ENCODE measurements at regions not wholly inside any gene's neighbourhood (a gene's known extent, or its start where the extent isn't known, plus 50 kb on each side); places are given as distances from the start of the nearest gene placed in this dataset.

DNA sequence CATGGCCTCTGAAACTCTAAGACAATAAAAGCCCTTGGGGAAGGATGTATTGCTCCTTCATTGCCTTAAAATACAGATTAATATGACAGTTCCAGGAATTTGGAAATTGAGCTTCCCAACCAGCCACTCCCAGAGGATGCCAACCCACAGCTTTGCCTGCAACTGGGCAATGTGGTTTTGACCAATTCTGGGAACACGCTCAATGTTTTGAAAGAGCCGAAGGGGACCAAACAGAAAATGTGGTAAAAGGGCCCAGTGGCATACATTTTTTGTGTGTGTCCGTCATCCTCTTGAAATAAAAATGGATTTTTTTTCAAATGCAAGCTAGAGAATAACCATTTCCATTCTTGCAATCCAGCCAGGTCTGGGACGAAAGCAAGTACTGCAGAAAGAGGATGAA lies 88.3 kb upstream of the PLEKHG7 start:
- DNase-seq (ENCODE audit: low spot score), result no peak

DNA sequence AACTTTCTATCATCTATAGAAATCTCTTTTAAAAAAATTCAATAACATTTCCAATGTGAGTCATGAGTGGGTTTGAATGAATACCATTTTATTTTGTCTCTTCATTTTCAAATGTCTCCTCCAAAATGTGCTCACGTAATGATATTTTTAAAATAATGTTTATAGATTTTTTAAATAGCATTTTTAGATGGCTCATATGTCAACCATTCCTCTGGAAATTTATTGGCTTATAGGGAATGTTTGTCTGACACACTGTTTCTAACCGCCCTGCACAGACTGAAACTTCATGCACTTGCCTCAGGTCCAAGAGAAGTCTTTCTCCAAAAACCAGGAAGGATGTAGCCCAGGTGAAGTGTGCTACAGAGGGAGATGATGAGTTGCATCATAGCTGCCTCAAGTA lies 88.8 kb upstream of the PLEKHG7 start:
- DNase-seq (ENCODE audit: low spot score), result no peak

DNA sequence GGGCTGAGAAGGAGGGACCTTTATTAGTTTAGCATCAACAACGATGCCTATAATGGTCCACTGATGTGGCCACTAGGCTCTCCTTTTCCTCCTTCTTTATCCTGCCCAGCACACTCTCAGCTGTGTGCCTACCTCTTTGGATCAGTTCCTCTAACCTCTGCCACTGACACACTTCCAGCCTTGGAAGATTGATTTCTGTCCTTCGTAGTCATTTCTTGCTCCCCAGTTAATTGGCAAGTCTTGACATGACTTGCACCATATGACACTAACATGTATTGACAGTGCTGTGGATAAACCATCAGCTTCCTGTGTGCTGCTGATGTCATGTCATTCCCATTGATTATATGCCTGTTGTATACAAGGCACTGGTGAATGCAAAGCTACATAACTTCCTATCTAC lies 90.2 kb upstream of the PLEKHG7 start:
- no peak for DNase-seq (ENCODE audit: low spot score)

DNA sequence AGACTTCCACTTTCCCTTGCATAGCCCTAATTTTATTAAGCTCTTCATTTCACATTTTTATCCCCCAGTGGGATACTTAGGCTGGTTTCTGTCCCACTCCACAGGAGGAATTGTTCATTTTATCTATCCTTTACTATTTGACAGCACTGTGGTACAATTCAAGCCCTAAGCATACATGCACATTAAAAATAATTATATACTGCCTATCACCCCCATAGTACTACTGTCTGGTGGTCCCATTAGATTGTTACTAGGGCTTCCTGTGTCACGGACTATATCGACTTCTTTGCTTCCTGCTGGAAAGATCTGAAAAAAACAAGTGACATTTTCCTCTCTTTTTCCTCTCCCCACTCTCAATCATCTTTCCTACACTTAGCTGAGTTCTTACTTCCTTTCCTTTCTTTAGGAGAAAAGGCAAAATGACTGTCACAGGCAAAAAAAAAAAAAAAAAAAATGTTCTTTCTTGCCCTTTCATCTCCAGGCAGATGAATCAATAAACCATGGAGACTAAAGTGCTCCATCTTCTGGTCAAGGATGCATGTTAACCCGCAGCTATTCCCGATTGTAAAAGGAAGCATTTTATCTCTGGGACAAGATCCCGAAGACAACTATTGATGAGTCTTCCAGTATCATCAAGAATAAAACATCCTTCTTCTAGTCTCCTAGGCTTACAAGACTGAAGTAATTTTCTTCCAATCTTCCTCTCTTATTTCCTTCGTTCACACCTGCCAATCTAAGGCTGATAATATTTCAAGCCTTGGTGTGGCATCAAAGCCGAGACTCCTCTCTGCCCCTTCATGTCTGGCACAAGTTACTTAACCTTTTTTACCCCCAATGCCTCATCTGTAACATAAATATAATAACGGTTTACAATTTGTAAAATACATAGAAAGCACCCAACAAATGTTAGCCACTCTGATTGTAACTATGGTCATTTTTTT lies 94.4 kb upstream of the PLEKHG7 start:
- peak; percentile 68 for DNase-seq (ENCODE audit: low spot score)

DNA sequence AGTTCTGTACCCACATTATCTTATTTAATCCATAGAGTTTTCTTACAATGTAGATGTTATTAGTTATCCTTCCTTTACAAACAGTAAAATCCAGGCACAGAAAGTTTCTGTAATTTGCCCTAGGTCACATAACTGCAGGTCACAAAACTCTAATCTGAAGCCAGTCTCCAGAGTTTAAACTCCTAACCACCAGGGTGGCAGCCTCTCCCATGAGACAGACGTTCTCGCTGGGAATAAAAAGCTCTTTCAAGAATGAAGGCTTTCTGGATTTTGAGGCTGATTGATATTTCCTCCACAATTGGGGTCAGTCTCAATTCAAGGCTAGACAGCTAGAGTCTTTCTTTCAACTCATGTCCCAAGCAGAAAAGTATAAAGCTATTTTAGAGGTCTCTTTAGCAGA lies 95.8 kb upstream of the PLEKHG7 start:
- no peak for DNase-seq (ENCODE audit: low spot score)

DNA sequence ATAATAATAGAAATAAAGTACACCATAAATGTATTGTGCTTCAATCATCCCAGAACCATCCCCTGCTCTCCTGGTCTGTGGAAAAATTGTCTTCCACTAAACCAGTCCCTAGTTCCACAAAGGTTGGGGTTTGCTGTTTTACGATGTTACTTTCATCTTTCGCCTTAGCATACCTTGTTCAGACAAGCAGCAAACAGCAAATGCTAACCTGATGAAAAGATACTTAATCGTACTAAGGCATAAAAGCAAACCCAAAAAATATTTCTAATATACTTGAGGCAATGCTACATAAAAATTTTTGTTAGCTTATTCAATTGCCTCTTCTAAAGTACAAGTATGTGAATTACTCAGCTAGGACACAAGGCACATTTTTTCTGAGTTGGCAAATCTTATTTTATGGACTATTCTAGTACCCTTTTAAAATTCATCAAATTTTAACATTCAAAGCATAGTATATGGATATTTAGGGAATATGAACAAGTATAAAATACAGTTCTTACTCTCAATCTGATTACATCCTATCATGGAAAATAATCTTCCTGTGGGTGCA lies 97.1 kb upstream of the PLEKHG7 start:
- no peak for DNase-seq (ENCODE audit: low spot score)

DNA sequence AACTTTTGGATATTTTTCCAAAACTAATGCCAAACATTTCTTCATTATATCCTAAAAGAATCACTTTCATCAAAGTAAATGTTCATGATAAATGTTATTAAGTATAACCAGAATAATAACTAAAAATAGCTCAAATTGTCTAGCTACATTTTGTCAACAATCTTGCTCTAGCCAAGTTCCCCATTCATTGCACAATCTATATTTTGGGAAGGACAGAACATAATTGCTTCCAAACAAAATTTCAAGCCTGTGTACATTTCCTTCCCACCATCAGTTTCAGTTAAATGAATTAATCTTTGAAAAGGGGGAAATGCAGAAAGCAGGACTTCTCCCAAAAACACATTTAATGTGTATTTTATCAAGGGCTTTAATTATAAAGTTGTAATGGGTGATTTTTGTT lies 98.0 kb upstream of the PLEKHG7 start:
- DNase-seq (ENCODE audit: low spot score), result no peak

DNA sequence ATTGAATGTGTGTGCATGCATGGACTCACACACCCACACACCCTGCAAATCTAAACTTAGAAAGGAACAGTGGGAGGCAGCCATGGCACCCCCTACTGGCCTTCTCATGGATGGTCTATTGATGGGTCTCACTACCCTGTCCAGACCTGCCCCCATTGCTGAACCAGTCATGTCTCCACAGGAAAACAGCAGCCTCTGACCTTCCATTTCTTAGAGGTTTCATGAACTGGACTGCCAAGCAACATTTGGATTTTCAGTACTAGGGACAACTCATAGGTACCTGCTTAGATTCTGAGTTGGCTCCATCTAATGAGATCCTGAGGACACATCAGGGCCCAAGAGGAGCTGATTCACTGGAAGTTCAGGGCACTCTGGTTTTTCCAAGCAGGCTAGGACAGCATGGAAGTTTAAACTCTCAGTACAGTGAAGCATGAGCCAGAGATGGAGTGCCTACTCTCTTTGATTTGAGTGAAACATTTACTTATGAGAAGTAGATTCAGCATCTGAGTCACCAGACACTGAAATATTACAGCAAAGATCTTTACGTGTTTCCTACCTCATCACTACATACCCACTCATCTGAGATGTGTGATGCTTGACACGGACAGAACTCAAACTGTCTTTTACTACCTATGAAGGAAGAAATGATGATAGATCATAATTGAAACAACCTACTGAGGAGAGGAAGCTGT lies 98.9 kb upstream of the PLEKHG7 start:
- DNase-seq (ENCODE audit: low spot score), result no peak

DNA sequence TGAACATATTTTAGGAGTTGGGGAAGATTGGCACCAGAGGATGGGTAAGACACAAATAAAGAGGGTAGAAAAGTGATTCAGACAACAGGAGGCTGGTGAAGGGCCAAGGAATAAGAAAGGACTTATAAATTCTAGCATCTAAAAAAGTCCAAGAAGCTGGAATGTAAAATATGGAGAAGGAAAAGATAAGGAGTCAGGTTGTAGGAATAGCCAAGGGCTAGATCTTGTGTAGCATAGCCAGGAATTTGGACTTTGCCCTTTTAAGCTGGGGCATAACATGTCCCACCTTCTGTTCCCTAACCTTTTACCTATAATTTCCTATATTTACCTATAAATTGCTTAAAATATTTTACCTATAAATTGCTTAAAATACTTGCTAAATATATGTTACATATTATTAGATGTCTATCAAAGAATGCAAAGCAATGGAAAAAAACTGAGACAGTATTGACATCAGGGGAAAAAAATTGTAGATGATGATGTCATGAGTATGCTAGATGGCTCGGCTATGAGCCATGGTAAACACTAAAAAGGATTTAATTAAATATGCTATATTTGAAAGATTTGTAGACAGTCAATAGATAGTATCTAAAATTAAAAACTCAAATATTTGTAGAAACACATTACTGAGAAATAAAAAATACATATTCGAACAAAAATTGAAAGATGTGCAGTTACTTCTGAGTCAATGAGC lies 99.7 kb upstream of the PLEKHG7 start:
- DNase-seq (ENCODE audit: low spot score), result no peak

DNA sequence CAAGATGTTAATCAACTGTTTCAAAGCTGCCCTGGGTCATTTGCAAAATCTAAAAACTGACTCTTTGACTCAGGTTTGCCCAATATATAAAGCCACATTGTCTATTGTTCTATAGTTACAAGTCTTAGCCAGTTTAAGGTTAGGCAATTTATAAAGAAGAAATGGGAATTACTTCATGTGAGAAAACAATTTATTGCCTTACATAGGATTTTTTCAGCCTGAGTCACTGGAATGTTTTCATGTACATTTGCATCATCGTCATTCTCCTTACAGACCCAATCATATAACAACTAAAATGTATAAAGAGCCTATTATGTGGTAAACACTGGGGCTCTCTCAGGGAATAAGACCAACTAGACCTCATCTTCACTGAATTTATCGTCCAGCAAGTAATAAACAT lies 100.3 kb upstream of the PLEKHG7 start:
- DNase-seq (ENCODE audit: low spot score), result no peak

DNA sequence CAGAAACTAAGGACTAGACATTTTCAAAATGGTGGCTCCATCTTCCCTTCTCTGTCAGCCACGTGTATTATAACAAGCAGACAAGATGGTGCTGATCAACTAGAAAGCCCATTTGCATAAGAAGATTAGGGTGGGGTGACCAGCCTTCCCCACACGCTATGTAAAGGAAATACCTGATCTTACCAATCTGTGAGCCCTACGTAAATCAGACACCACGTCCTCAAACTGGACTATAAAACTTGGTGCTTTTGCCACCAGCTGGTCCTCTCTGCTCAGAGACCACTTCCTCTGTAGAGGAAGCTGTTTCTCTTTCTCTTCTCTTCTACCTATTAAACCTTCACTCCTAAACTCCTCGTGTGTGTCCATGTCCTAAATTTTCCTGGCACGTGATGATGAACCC lies 101.1 kb upstream of the PLEKHG7 start:
- DNase-seq (ENCODE audit: low spot score), result no peak

DNA sequence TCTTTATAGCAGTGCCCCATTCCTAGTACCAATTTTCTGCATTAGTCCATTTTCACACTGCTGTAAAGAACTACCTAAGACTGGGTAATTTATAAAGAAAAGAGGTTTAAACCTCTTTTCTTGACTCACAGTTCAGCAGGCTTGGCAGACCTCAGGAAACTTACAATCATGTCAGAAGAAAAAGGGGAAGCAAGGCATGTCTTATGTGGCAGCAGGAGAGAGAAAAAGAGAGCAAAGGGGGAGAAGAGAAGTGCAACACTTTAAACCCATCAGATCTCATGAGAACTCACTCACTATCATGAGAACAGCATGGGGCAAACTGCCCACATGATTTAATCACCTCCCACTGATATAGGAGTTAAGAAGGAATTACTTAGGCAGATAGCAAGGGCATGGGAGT lies 101.6 kb upstream of the PLEKHG7 start:
- no peak for DNase-seq (ENCODE audit: low spot score)

DNA sequence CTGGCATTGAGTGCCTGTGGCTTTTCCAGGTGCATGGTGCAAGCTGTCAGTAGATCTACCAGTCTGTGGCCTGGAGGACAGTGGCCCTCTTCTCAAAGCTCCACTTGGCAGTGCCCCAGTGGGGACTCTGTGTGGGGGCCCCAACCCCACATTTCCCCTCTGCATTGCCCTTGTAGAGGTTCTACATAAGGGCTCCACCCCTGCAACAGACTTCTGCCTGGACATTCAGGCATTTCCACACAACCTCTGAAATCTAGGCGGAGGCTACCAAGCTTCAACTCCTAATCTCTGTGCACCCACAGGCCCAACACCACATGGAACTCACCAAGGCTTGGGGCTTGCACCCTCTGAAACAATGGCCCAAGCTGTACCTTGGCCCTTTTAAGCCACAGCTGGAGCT lies 102.7 kb upstream of the PLEKHG7 start:
- no peak for DNase-seq (ENCODE audit: low spot score)

DNA sequence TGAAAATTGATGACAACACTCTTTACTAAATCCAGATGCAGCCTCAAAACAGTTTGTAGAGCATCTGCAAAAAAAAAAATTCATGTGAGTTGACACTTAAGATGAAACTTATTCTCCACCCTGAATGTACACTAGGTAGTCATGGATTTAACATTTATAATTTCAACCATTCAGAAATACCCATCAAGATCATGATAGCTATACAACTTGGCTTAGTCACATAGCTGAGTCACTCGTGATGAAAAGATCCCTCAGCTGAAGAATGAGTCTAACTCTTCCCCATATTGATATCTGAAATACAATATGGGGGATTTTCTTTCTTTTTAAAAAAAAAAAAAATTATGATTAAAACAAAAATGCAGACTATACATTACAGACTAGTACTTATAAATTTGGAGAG lies 104.8 kb upstream of the PLEKHG7 start:
- DNase-seq (ENCODE audit: low spot score), result no peak

DNA sequence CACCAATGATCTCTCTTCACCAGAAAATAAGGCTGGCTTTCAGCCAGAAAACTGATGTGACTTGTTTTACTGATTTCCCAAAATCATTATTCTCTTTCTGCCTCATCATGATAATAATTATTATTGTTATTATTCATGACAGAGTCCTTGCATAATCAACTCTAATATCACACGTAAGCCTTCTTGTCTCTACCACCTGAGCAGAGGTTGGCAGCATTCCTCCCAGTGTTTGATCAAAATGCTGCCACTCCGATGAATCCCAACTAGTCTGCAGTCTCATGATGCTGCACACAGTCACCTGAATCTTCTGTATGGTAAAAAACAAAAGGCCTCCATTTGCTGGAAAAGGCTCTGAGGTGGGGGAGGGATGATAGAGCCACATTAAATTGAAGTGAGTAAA lies 105.7 kb upstream of the PLEKHG7 start:
- DNase-seq (ENCODE audit: low spot score), result no peak

DNA sequence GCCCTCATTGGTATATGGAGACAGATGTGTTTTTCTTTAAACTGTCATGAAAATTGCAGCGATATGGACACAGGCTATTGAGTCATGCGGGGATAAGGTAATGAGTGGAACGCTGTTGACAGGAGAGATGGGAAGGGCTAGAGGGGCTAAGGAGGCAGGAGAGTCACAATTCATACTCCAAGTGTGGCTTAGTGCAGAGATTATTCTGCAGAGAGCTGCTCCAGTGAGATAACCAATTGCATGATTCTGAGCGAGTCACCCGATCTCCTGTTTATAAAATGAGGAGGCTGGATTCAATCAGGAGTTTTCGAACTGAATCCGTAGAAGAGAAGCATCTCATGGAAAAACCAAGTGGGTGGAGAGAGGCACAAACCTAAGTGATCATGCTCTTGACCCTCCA lies 106.4 kb upstream of the PLEKHG7 start:
- no peak for DNase-seq (ENCODE audit: low spot score)

DNA sequence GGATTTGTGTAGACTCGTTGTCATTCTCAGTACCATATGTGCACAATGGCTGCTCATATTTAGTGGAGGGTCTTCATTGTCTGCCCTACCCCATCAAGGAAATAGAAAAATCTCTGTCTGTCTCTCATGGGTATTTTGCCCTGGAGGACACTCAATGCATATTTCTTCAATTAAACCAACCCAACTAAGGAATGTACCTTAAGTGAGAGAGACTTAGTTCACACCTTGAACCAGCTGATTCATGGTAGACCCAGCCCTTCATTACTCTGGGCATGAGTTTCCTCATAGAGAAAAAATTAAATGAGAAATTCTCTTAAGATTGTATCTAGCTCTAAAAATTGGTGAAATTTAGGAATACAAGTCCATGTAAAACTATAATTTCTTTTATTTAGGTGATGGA lies 107.1 kb upstream of the PLEKHG7 start:
- no peak for DNase-seq (ENCODE audit: low spot score)

DNA sequence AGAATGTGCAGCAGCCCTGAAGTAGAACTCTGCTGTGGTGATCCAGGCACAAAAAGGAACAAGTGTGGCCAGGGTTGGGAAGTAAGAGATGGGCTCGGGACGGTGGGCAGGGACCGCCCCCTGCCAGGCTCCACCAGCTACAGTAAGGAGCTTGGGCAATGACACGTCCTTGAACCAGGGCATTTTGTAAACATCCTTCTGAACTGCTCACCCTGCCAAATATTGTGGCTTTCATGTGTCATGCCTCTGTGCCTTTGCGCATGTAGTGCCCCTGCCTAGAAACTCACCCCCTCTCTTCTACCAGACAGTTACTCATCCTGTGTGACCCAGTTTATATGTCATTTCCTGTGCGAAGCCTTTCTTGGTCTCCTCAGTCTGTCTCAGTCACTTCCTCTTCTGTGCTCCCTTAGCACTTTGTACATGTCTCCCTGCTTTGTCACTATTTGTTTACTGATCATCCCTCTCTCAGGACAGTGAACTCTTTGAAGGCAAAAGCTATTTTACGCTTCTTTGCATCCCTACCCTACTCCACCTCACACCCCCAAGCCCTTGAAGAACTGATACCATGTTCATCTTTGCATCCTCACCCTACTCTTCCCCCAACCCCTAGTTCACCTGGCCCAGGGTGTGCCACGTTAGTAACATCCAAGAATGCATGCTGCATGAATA lies 108.9 kb upstream of the PLEKHG7 start:
- DNase-seq (ENCODE audit: low spot score), result peak; percentile 63

DNA sequence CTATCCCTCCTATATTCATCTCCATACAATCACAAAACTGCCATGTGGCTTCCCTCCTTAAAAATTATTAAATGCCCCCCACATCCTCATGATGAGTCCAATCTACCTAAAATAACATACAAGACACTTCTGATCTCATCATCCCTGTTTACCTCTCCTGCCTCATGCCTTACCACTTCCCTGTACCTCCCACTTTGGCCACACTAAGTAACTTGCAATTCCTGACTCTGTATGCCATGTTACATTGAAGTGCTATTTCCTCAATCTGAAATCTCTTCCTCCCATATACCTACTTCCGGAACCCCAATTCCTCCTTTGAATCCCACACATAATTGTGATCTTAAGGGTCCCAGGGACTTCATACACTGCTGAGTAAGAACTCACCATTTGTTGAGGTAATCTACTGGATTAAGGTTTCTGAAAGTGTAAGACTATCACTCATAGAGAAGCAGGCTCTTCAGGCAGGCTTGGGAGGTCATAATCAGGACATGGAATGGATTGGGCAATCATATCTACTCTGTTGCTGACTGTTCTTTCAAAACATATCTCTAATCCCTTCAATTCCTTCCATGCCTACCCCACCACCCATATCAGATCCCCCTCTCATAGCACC lies 117.6 kb upstream of the PLEKHG7 start:
- no peak for DNase-seq (ENCODE audit: low spot score)

DNA sequence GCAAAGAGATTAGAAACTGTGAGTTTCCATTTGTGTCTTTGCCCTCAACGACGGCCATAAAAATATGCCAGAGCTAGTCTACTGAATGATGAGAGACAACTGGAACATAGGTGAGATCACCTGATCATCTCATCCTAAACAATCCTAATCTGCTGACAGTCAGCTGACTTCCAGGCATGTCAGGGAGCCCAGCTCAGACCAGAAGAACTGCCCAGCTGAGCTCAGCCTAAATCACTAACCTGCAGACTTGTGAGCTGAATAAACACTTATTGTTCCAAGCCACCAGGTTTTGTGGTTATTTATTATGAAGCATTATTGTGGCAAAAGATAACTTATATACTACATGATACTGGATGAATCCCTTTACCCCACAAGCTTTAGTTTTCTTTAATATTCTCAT lies 118.9 kb upstream of the PLEKHG7 start:
- DNase-seq (ENCODE audit: low spot score), result no peak

DNA sequence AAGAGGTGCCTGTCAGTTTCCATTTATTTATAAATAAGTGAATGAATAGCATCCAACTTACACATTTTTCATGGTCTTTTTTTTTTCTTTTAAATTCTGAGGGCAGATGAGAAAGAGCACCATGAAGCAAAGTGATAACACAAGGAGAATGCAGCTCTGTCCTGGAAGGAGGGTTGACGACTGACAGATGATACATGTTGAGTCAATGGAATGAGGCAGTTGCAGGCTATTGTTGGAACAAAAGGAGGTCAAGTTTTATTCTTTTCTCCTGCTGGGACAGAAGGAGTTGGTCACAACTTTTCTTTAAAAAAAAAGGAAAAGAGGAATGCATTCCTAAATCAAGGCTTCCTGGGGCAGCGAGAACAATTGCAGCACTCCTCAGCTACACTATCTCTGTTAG lies 119.9 kb upstream of the PLEKHG7 start:
- no peak for DNase-seq (ENCODE audit: low spot score)

DNA sequence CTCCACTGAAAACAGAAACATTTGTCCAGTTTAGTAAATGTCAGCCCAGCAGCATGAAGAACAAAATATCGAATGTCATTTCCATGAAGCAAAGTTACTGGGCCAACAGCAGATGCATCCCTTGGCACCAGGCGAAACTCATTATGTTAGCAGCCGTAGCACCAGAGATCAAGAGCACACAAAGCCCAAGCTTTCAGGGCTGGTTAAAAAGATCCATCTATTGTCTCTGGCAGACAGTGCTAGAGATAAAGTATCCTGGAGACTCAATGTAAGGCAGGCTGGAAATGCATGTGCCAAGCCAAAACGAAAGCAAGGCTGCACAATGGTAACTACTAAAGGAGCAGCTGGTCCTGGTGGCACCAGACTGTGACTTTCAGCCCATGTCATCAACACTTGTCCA lies 120.3 kb upstream of the PLEKHG7 start:
- DNase-seq (ENCODE audit: low spot score), result peak; percentile 41

Data from Ammon's horn (tissue), 1 donor.